ENCODE measurements at regions not wholly inside any gene's neighbourhood (a gene's known extent, or its start where the extent isn't known, plus 50 kb on each side); places are given as distances from the start of the nearest gene placed in this dataset.
A peak's percentile ranks its signal among the peaks of the same experiment; 100 is the strongest.
"Not testable (repeated sequence)": the region's sequence is repeated elsewhere in the genome, so short reads cannot be mapped to it uniquely, and the experiment has no call there.

DNA sequence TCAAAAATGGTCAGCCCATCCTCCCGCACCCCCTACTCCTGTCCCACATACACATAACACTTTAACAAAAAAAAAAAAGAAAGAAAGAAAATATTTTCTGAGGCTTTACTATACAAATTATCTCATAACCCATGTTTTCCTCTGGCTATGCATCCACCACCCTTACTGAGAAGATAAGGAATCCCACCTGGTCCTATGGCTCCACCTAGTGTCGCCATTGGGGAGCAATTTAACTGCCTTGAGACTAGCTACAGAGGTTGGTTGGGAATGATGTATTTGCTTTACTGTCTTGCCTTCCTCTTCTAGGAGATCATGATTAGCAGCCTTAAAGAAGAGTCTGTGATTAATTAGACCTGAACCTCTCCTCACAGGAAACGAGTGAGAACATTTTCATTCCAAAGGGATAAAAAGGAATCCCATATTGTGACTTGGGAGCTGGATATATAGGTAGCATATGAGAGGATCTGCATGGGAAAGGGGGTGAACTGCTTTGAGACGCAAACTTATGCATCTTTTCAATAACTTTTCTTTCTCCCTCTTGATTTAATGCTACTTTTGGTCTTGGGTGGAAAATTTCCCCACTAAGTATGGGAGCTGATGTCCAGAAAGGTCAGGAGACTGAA lies 77.7 kb upstream of the SELENOP start:
- peak; percentile 69 to 73 for DNase-seq

DNA sequence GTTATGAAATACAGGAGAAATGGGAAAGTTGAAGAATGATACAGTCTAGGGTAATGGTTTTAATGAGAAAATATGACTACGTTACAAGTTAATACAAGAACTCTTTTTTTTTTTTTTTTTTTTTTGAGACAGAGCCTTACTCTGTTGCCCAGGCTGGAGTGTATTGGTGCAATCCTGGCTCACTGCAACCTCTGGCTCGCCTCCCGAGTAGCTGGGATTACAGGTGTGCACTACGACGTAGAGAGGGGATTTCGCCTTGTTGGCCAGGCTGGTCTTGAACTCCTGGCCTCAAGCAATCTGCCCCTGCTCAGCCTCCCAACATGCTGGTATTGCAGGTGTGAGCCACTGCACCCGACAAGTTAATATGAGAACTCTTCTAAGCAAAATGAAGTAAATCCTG lies 77.1 kb upstream of the SELENOP start:
- DNase-seq: no peak

DNA sequence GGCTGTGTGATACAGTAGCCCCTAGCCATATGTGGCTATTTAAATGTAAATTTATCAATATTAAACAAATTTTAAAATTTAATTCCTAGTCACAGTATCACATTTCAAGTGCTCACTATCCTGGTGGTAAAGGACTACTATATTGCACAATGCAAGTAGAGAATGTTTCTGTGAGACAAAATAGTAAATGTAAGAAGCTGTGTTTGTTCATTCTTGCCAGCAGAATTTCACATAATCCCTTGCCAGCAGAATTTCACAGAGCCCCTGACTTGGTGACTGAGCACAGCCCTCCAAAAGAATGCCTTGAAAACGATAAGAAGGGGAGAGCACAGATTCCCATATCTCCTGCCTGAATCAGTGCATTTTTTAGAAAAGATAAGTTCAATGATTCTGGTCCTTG lies 75.9 kb upstream of the SELENOP start:
- no peak for DNase-seq

DNA sequence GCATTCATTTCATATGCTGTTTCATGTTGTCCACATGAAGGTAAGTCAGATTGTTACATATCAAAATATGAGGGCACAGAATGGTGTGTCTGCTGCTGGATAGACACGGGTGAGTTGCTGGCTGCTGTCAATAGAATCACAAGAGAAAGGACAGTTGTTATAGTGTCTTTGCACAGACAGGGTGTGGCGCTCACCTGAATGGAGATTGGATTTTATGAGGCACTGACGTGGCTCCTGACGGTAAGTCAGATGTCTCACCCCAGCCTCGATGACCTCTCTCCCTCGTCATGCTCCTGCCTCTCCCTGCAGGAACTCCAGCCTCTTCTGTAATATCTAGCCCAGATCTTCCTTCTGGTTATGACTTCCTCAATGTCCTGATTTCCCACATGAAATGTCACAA lies 75.4 kb upstream of the SELENOP start:
- no peak for DNase-seq

DNA sequence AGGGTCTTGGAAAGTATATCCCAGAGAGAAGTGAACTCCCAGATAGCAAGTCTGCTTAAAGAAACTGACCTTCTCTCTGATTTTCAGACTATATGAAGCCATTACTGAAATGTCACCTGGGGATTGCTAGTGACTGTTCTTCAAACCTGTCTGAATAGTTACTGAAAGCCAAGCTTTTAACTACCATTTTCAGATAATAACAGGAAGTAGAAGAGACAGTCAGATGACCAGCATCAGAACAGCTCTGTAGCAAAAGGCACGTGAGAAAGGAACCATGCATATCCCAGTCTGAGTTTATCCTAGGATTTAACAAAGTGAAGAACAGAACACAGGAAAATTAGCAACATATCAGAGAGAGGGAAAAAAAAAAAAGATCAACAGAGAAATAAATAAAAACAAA lies 74.9 kb upstream of the SELENOP start:
- no peak for DNase-seq

DNA sequence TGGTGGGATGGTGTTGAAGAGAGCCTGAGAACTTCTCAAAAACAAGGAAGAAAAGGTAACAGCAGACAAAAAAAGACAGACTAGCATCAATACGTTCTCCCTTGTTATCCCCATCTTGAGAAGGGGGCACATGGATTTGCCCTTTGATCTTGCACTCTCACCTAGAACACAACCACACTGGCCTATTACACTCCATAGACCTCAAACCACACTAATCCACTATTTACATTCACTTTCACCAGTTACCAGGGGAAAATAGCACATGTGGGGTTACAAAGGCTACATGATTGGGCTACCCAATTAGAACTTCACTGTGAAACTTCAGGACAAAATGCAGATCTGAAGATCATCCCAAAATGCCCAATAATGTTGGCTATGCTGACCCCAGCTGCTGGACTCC lies 72.6 kb upstream of the SELENOP start:
- no peak for DNase-seq

DNA sequence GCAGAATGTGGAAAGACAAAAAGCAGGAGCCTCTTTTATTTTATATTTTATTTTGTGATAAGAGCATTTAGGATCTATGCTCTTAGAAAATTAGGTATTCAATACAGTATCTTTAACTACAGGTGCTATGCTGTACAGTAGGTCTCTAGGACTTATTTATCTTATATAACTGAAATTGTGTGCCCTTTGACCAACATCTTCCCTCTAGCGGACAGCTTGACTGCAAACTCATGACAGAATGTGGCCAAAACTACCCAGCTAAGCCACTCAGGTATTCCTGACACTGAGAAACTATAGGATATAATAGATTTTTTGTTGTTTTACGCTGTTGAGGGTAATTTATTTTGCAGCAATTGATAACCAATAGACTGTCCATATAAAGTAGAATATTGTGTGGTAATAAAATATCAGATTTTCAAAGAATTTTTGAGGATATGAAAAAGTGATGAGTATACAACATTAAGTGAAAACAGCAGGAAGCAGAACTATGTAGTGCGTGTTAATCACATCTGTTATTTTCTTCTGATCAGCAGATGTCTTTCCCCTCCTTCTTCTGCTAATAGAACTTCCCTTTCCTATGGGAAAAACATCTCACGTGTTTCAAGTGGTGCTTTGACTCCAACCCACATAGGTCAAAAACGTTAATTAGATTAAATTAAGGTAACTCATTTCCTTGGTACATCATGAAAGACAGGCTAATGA lies 69.9 kb upstream of the SELENOP start:
- DNase-seq: no peak

DNA sequence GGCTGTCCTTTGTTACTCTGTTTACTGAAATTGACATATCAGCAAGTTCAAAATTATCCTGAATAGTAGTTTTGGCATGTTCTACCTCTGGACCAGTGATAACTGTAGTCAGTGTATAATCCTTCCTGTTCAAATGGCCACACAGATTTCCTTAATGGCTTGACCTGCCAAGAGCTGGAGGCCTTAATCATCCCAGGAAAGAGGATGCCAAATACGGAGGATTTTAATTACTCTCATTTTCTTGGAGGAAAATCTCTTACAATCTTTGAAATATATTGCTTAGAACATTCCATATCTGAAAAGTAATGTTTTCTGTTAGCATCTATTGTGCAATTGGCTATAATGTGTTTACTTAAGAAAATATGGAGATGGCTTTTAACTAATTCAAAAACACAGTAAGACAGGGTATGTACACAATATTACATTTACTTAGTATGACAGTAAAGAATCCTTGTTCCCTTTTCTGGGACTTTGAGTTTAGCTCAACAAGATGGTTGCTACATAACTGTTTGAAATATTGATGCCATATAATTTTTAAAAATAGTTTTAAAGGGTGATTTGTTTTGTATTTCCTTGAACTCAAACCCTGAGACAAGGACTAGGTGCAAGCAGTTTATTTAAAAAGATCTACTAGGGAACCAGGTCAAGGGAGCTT lies 68.9 kb upstream of the SELENOP start:
- DNase-seq: no peak

DNA sequence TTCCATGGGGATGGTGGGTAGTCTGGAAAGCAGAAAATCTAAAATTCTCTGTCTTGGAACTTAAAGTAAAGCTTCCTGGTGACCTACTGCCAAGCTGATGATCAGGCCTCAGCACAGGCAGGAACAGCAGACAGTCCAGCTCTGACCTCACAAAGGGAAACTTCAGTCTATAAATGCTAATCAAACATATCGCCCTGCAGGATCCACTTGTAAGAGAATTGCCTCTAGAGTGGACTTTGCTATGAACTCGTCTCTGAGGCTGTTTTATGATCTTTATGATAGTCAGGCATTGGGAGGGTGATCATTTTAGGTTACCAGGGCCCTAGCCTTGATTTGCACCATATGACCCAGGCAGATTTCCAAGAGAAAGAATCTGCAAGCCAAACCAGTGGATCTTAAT lies 67.6 kb upstream of the SELENOP start:
- no peak for DNase-seq

DNA sequence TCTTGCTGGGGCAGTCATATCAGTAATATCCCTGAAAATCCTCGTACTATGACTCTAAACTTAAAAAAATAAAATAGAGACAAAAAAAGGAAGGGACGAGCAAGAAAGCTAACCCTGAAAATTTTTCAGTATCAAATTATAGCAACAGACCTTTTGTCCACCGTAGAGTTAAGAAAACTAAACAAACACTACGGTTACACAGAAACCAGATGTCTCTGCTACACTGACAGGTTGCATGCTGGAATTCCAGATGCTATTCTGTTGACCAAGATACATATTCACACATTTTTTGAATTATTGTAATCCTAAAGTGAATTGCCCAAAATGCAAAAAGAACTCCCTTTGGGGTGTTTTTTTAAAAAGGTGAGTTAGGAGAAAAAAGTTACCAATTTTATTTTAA lies 66.9 kb upstream of the SELENOP start:
- no peak for DNase-seq

DNA sequence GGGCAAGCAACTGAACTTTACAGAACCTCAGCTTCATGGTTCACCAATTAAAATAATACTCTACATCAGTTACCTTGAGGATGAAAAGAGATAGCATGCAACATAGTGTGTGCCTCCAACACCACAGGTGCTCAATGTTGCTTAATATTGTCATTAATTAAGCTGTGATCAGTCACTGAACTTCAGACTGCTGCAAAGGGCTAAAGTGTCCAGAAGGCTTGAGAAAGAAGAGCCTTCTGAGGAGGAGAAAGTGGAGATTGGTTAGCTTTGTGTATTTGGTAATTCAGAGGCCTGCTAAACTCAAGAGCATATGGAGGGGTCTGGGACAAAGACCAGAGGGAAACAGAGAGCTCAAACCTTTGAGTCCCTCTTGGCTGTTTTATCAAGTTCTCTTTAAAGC lies 66.3 kb upstream of the SELENOP start:
- DNase-seq: no peak

DNA sequence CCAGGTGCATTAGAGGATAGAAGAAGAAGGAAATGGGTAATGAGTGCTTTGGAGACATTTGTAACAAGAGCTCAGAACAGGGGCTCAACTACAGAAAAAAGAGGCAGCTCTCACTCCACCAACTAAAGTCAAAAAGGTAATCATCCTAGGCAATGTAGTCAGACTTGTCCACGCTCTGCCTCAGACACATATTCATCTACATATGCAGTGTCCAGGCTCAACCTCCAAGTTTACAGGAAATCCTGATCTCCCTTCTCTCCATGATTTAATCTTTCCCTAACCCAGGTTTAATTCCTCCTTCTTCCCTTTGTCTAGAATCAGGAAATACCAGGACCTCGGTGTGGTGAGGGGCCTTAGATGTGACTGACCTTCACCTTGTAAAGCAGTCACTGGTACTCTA lies 65.7 kb upstream of the SELENOP start:
- no peak for DNase-seq

DNA sequence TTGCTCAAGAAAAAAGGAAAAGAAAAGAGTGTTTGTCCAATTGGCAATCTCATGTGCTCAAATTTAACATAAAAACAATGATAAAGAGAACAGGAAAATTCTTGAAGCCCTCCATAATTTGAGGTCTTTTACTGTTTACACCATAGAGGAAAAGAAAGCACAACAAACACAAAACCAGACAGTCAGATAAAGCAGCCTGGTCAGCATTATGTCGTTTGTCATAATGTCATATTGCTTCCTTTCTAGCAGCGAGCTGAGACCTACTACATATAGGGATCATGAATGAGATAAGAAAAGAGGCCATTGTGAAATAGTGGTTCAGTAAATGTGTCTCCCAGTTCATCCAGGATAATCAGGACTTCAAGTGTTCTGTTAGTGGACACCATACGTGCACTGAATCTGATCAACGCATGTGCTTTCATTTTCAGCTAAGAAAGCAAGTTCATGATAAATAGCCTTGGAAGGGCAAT lies 64.7 kb upstream of the SELENOP start:
- DNase-seq: no peak

DNA sequence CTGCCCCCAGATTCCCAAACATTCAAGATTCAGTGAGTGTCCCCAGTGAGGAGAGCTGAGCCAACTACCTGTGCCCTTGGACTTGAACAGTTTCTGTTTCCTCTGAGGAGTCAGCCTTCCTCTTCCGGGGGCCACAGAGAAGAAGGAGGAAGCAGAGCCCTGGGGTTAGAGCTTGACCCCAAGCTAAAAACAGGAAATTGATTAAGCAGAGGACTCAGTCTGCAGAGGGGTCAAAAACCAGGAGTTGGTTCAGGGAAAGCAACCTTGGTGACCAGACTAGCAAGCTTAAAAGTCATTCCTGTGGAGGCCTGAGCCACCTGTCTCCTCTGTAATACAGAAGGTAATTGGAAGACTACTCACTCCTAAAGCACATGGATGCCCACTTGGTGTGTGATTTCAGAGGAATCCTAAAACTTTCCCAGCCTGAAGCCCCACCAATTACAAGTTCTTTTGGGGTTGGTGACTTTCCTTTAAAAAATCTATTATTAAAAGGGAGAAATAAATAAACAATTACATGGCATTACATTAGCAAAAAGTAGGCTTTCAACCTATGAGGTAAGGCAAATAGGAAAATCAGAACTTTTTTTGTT lies 64.2 kb upstream of the SELENOP start:
- no peak for DNase-seq

DNA sequence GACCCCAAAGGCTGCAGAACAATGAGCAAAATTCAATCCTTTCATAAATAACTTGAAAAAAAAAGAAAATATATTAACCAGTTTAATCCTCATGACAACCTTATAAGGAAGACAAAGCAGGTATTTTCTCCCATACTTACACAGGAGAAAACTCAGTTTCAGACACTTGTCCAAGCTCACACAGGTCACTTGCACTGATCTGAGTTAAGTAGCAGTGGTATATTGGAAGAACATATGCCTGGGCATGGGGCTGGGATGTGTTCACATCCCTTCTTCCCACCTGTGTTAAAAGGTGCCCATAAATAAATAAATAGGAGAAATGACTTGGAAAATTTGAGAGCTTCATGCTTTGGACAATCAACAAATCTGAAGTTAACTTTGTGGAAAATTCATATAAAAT lies 63.5 kb upstream of the SELENOP start:
- no peak for DNase-seq

DNA sequence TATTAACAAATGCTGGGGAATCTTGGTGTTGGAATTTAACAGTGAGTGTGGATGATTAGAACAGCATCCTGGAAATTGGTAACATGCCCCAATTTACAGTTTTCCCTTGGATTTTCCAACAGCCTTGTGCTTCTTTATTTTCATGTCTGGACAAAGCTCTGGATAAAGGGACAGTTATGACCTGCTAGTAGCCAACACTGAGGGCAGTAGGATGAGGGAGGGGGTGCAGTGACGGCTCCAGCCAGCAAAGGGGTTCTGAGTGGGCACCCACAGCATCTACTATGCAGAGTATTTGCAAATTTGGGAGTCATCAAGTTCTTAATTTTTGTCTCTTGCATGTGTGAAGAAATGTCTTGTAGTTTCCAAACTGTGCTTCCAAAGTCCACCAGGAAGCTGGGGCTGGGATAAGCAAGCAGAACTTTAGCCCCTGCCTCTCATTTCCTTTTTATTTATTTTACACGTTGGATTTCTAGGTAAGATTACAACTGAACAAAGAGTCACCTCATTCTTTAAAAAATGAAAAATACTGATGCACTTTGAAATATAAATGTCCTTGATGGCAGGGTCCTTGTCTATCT lies 63.0 kb upstream of the SELENOP start:
- no peak for DNase-seq

DNA sequence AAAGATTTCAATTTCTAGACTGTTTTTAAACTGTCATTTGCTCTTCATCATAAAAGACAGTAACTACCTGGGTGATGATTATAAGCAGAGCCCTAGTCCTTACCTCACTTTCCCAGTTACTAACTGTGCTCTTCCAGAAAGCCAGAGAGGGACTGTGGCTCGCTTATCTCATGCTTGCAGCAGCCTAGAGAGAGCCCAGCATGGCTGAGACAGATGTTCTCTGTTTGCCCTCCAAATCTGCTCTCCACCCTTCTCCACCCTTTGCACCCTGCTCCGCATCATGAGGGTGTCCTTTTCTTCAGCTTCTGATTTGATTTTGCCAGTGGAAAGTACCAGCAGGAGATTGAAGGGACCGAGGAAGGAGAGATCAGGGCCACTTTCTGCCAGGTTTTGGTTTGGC lies 61.2 kb upstream of the SELENOP start:
- no peak for DNase-seq

DNA sequence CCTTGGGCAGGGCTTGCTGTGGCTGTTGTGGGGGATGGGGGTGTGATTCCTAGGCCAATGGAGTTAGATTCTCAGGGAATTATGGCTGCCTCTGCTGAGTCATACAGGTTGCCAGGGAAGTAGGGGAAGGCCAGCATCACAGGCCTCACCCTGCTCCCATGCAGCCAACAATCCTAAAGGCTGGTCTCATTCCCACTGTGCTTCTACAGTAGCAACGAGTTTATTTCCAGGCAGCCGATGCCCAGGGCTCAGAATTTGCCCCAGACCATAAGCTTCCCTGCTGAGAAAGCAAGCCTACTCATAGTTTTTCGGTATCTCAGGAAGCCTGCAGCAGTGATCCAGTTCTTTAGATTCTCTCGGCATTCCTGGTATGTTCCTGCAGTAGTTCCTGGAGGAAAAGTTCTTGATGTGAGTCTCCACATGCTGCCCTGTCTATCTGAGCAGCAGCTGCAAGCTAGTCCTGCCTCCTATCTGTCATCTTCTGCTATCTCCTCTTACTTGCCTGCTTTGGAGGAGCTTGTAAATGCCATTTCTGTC lies 59.3 kb upstream of the SELENOP start:
- DNase-seq: no peak

DNA sequence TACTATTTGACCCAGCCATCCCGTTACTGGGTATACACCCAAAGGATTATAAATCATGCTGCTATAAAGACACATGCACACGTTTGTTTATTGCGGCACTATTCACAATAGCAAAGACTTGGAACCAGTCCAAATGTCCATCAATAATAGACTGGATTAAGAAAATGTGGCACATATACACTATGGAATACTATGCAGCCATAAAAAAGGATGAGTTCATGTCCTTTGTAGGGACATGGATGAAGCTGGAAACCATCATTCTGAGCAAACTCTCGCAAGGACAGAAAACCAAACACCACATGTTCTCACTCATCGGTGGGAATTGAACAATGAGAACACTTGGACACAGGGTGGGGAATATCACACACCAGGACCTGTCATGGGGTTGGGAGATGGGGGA lies 56.7 kb upstream of the SELENOP start:
- DNase-seq: not testable (repeated sequence)

DNA sequence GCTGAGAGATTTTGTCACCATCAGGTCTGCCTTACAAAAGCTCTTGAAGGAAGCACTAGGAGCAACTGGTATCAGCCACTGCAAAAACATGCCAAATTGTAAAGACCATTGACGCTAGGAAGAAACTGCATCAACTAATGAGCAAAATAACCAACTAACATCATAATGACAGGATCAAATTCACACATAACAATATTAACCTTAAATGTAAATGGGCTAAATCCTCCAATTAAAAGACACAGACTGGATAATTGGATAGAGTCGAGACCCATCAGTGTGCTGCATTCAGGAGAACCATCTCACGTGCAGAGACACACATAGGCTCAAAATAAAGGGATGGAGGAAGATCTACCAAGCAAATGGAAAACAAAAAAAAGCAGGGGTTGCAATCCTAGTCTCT lies 53.1 kb upstream of the SELENOP start:
- DNase-seq: not testable (repeated sequence)
